Cardiac fibroblast (primary cell): ENCODE measurements at regions not wholly inside any gene's neighbourhood (a gene's known extent, or its start where the extent isn't known, plus 50 kb on each side); places are given as distances from the start of the nearest gene placed in this dataset.

Experiments
- DNase-seq, 2 donors: peaks; one replicate each; pipeline versions ENCODE4 v3.0.0 to v3.0.0-alpha.2; 2010; ENCODE audit warnings: low read depth in 2 of 2
- H3K4me3 ChIP-seq, 2 donors: replicated peaks in 1 of 2; 1 replicate in 1 of 2; 2 replicates in 1 of 2; pipeline ENCODE4 v1.5.1; 2011; ENCODE audit warnings: low read depth in 2 of 2, low read length in 2 of 2, mild to moderate bottlenecking in 2 of 2, moderate library complexity in 1 of 2
- CTCF ChIP-seq: IDR thresholded peaks from one replicate; pipeline ENCODE4 v1.5.1; 2011; ENCODE audit warnings: low read depth, mild to moderate bottlenecking, low read length, inconsistent platforms

GRCh38 chr5:144105371-144105770, 65.1 kb downstream of the YIPF5 start:
- H3K4me3 ChIP-seq, result no peak overlapping the region
- no peak for TF ChIP-seq CTCF
- no peak for DNase-seq

- no peak for TF ChIP-seq CTCF
- H3K4me3 ChIP-seq, result no peak overlapping the region
- DNase-seq, result no peak
Measured at GRCh38 chr5:144108131-144108530, 62.3 kb downstream of the YIPF5 start.
